SK-N-SH (cell line): ENCODE measurements at regions not wholly inside any gene's neighbourhood (a gene's known extent, or its start where the extent isn't known, plus 50 kb on each side); places are given as distances from the start of the nearest gene placed in this dataset.
A peak's percentile ranks its signal among the peaks of the same experiment; 100 is the strongest.

ENCODE experiments used
- CTCF ChIA-PET: fragments of 300-600, 350-600 bp; formaldehyde crosslinking; extraction: SDS; loops from one replicate; lab custom pipeline; 2021; lab: Yijun Ruan, JAX
- POLR2A ChIA-PET: fragments of 350-600 bp; sonication (Branson Sonifier 250); formaldehyde crosslinking; extraction: SDS; loops from one replicate; lab custom pipeline; 2020; ENCODE audit warnings: antibody characterized with exemption, inconsistent platforms; lab: Yijun Ruan, JAX
- DNase-seq: peaks from one replicate; pipeline ENCODE4 v3.0.0; 2012
- H2AFZ ChIP-seq: fragments of 200-600 bp; sonication (generic); 2 replicates; pipeline ENCODE4 v1.8.1; 2016; ENCODE audit warnings: antibody characterized with exemption, mild to moderate bottlenecking, low read depth
- H3F3A ChIP-seq: fragments of 200-600 bp; sonication (generic); replicated peaks from 2 replicates; pipeline ENCODE3; 2016; ENCODE audit warnings: antibody characterized with exemption, mild to moderate bottlenecking; ENCODE audit not compliant: insufficient read depth
- H3K27ac ChIP-seq, 2 experiments: fragments of 200-500 bp in 1 of 2; fragments of 200-600 bp in 1 of 2; sonication (Bioruptor generic) in 1 of 2; sonication (generic), shearing (Covaris generic) in 1 of 2; 2 replicates each; pipeline versions ENCODE4 v1.5.1 to v1.6.1; 2014 to 2016; ENCODE audit warnings: low read depth in 2 of 2, inconsistent platforms in 1 of 2, low read length in 1 of 2, mild to moderate bottlenecking in 1 of 2, mixed read lengths in 1 of 2
- H3K27me3 ChIP-seq: fragments of 200-600 bp; sonication (generic), shearing (Covaris generic); 2 replicates; pipeline ENCODE4 v1.6.1; 2016; ENCODE audit warnings: mixed run types; ENCODE audit not compliant: insufficient read depth
- H3K36me3 ChIP-seq, 2 experiments: fragments of 200-500 bp in 1 of 2; fragments of 200-600 bp in 1 of 2; sonication (Bioruptor generic) in 1 of 2; sonication (generic) in 1 of 2; replicated peaks in 1 of 2; 2 replicates each; pipeline versions ENCODE3 to v1.5.1; 2014 to 2016; ENCODE audit warnings: low read length in 1 of 2, mild to moderate bottlenecking in 1 of 2; ENCODE audit not compliant: insufficient read depth in 2 of 2, control insufficient read depth in 1 of 2
- H3K4me1 ChIP-seq, 2 experiments: fragments of 200-500 bp in 1 of 2; fragments of 200-600 bp in 1 of 2; sonication (Bioruptor generic) in 1 of 2; sonication (generic), shearing (Covaris generic) in 1 of 2; 2 replicates each; pipeline versions ENCODE4 v1.5.1 to v1.6.1; 2014 to 2016; ENCODE audit warnings: low read depth in 1 of 2, low read length in 1 of 2, mixed run types in 1 of 2; ENCODE audit not compliant: insufficient read depth in 2 of 2, control insufficient read depth in 1 of 2
- H3K4me2 ChIP-seq: fragments of 200-600 bp; sonication (generic), shearing (Covaris generic); 2 replicates; pipeline ENCODE4 v1.6.1; 2017; ENCODE audit warnings: mixed run types
- H3K4me3 ChIP-seq, 2 experiments: fragments of 200-500 bp in 1 of 2; fragments of 200-600 bp in 1 of 2; sonication (Bioruptor generic) in 1 of 2; sonication (generic), shearing (Covaris generic) in 1 of 2; 2 replicates each; pipeline versions ENCODE4 v1.5.1 to v1.8.1; 2014 to 2016; ENCODE audit warnings: low read depth in 2 of 2, inconsistent platforms in 1 of 2, low read length in 1 of 2, mild to moderate bottlenecking in 1 of 2, mixed read lengths in 1 of 2, moderate library complexity in 1 of 2
- H3K79me2 ChIP-seq: fragments of 200-600 bp; sonication (generic); 2 replicates; pipeline ENCODE4 v1.8.1; 2017; ENCODE audit warnings: mild to moderate bottlenecking; ENCODE audit not compliant: insufficient read depth
- H3K9ac ChIP-seq: fragments of 200-600 bp; sonication (generic); 2 replicates; pipeline ENCODE4 v1.6.1; 2017; ENCODE audit warnings: mixed run types
- H3K9me2 ChIP-seq: fragments of 200-600 bp; sonication (generic); 2 replicates; pipeline ENCODE4 v1.6.1; 2017; ENCODE audit warnings: mixed run types
- H3K9me3 ChIP-seq: fragments of 200-600 bp; sonication (generic); 2 replicates; pipeline ENCODE4 v1.6.1; 2017; ENCODE audit warnings: mixed run types, mild to moderate bottlenecking, moderate library complexity
- H4K20me1 ChIP-seq: fragments of 200-600 bp; sonication (generic); 2 replicates; pipeline ENCODE4 v1.6.1; 2017; ENCODE audit warnings: mild to moderate bottlenecking, mixed run types; ENCODE audit not compliant: insufficient read depth
- EP300 ChIP-seq, 2 experiments: IDR thresholded peaks; 2 replicates each; pipeline versions ENCODE4 v1.4.0 to v1.6.1; 2012; ENCODE audit warnings: borderline replicate concordance in 1 of 2, low read depth in 1 of 2, low read length in 1 of 2
- EZH2phosphoT487 ChIP-seq: fragments of 200-600 bp; sonication (generic); IDR thresholded peaks from 2 replicates; pipeline ENCODE4 v1.6.1; 2017; ENCODE audit warnings: low read depth, mixed run types, mild to moderate bottlenecking, antibody characterized with exemption, moderate library complexity, borderline replicate concordance
- FOSL2 ChIP-seq: IDR thresholded peaks from 2 replicates; pipeline ENCODE4 v1.4.0; 2012; ENCODE audit warnings: low read depth, mild to moderate bottlenecking, moderate library complexity, borderline replicate concordance
- GATA2 ChIP-seq: sonication (generic); formaldehyde crosslinking; IDR thresholded peaks from 2 replicates; pipeline ENCODE4 v1.5.0; 2020; ENCODE audit warnings: mild to moderate bottlenecking, missing genetic modification reagents
- JUND ChIP-seq: IDR thresholded peaks from 2 replicates; pipeline ENCODE4 v1.4.0; 2012
- MEF2A ChIP-seq: IDR thresholded peaks from 2 replicates; pipeline ENCODE4 v1.4.0; 2012; ENCODE audit warnings: low read depth, borderline replicate concordance
- NFIC ChIP-seq: IDR thresholded peaks from 2 replicates; pipeline ENCODE4 v1.4.0; 2012; ENCODE audit warnings: borderline replicate concordance
- NRF1 ChIP-seq: IDR thresholded peaks from 2 replicates; pipeline ENCODE4 v1.6.1; 2012; ENCODE audit warnings: low read depth, mild to moderate bottlenecking, low read length
- POLR2AphosphoS5 ChIP-seq: IDR thresholded peaks from 2 replicates; pipeline ENCODE4 v1.6.1; 2012; ENCODE audit warnings: low read depth, low read length
- RAD21 ChIP-seq: IDR thresholded peaks from 2 replicates; pipeline ENCODE4 v1.6.1; 2012; ENCODE audit warnings: mild to moderate bottlenecking, low read length
- RCOR1 ChIP-seq: fragments of 150-350 bp; IDR thresholded peaks from 2 replicates; pipeline ENCODE4 v1.6.1; 2017; ENCODE audit warnings: antibody characterized with exemption, low read length
- RFX5 ChIP-seq: IDR thresholded peaks from 2 replicates; pipeline ENCODE4 v1.6.1; 2012; ENCODE audit warnings: mild to moderate bottlenecking, improper control_type of control experiment, low read length
- SMC3 ChIP-seq: IDR thresholded peaks from 2 replicates; pipeline ENCODE4 v1.6.1; 2012; ENCODE audit warnings: low read depth, low read length, improper control_type of control experiment
- TCF12 ChIP-seq: IDR thresholded peaks from 2 replicates; pipeline ENCODE4 v1.4.0; 2012
- TEAD4 ChIP-seq: IDR thresholded peaks from 2 replicates; pipeline ENCODE4 v1.4.0; 2012; ENCODE audit warnings: mild to moderate bottlenecking, borderline replicate concordance; ENCODE audit not compliant: insufficient read depth
- YY1 ChIP-seq: IDR thresholded peaks from 2 replicates; pipeline ENCODE4 v1.4.0; 2012; ENCODE audit warnings: low read depth, mild to moderate bottlenecking
- WGBS: methylation state at CpG from one replicate; pipeline ENCODE4 v1.1.6; 2017; ENCODE audit warnings: low lambda C conversion rate; 5-methylcytosine and 5-hydroxymethylcytosine counted together
- TF ChIP-seq, protein P1 (sequence below): fragments of 200-600 bp; sonication (generic); IDR thresholded peaks from 2 replicates; pipeline ENCODE4 v1.6.1; 2017; ENCODE audit warnings: antibody characterized with exemption, mild to moderate bottlenecking, moderate library complexity
- TF ChIP-seq, protein P2 (sequence below): IDR thresholded peaks from 2 replicates; pipeline ENCODE4; 2012
- TF ChIP-seq, protein P3 (sequence below): IDR thresholded peaks from 2 replicates; pipeline ENCODE4 v1.4.0; 2012; ENCODE audit warnings: low read depth, borderline replicate concordance

DNA sequence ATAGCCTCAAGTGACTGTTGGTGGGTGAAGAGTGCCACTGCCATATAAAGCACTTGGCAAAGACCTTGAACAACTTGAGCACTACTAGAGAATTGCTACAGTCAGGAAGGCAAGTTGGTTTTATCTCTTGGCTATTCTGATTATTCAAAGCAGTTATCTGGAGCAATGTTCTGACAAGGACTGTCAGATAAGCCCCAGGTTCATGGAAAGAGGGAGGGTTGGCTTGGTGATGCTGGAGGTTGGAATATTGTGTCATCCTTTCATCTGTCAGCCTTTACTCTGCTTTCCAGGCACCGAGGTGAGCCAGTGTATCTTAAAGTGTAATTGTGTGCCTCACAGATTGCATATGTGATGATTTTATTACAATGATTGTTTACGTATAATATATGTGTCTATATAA is 548.4 kb upstream of the ZNF608 start:
- no peaks in the 10 kb centered on the region for H3K9me2 ChIP-seq
- WGBS = 82% methylated on average over 2 of the region's 2 CpGs
- no peak overlapping the region for H3K4me2 ChIP-seq
- H3K9ac ChIP-seq = no peak overlapping the region
- H3K36me3 ChIP-seq = no peaks in the 10 kb centered on the region
- no peaks in the 10 kb centered on the region for H3K79me2 ChIP-seq
- peaks cover 4% of the 10 kb centered on the region for H3F3A ChIP-seq
- H3K27me3 ChIP-seq = no peaks in the 10 kb centered on the region
- no peaks in the 10 kb centered on the region for H4K20me1 ChIP-seq
- ChIA-PET CTCF (interaction anchor here (1.2 kb wide), 1 partner anchor 40 kb away, joined by 3 read pairs; no protein-coding TSS in a partner anchor), POLR2A (no interaction called here)
- no peak for DNase-seq
- H3K4me3 ChIP-seq = no peak overlapping the region
- TF ChIP-seq POLR2AphosphoS5 (no peak), RAD21 (no peak), NRF1 (no peak), MEF2A (no peak), EZH2phosphoT487 (no peak), GATA2 (no peak), FOSL2 (no peak), RFX5 (no peak), YY1 (no peak), JUND (no peak), TCF12 (no peak), TEAD4 (no peak), RCOR1 (no peak), SMC3 (no peak)
- TF ChIP-seq, protein P1, sequence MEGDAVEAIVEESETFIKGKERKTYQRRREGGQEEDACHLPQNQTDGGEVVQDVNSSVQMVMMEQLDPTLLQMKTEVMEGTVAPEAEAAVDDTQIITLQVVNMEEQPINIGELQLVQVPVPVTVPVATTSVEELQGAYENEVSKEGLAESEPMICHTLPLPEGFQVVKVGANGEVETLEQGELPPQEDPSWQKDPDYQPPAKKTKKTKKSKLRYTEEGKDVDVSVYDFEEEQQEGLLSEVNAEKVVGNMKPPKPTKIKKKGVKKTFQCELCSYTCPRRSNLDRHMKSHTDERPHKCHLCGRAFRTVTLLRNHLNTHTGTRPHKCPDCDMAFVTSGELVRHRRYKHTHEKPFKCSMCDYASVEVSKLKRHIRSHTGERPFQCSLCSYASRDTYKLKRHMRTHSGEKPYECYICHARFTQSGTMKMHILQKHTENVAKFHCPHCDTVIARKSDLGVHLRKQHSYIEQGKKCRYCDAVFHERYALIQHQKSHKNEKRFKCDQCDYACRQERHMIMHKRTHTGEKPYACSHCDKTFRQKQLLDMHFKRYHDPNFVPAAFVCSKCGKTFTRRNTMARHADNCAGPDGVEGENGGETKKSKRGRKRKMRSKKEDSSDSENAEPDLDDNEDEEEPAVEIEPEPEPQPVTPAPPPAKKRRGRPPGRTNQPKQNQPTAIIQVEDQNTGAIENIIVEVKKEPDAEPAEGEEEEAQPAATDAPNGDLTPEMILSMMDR = no peak
- TF ChIP-seq, protein P2, sequence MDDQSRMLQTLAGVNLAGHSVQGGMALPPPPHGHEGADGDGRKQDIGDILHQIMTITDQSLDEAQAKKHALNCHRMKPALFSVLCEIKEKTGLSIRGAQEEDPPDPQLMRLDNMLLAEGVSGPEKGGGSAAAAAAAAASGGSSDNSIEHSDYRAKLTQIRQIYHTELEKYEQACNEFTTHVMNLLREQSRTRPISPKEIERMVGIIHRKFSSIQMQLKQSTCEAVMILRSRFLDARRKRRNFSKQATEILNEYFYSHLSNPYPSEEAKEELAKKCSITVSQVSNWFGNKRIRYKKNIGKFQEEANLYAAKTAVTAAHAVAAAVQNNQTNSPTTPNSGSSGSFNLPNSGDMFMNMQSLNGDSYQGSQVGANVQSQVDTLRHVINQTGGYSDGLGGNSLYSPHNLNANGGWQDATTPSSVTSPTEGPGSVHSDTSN = no peak
- TF ChIP-seq, protein P3, sequence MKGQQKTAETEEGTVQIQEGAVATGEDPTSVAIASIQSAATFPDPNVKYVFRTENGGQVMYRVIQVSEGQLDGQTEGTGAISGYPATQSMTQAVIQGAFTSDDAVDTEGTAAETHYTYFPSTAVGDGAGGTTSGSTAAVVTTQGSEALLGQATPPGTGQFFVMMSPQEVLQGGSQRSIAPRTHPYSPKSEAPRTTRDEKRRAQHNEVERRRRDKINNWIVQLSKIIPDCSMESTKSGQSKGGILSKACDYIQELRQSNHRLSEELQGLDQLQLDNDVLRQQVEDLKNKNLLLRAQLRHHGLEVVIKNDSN = no peak
- H3K27ac ChIP-seq = no peak overlapping the region
- peaks cover 7 to 16% of the 10 kb centered on the region in 2 experiments; a peak in 3 of 4 replicates for H3K4me1 ChIP-seq
- no peaks in the 10 kb centered on the region for H3K9me3 ChIP-seq
- no peak overlapping the region for H2AFZ ChIP-seq

DNA sequence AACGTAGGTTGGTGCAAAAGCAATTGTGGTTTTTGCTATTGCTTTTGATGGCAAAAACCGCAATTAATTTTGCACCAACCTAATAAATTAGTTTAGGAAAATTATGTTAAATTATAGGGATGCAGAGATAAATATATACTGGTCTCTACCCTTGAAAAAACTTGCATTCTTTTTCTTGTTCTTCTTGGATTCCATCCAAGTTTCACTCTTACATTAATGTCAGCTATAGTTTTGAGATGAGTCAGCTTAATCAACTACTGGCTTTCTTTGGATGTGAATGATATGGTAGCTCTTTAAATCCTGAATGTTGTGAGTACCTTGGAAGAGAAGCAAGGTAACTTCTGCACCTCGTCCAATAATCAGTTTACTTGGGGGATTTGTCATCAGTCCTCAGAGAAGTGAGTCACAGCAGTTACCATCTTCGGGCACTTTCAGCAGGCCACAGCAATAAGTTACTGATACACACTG is 549.0 kb upstream of the ZNF608 start:
- H3K79me2 ChIP-seq = no peaks in the 10 kb centered on the region
- no peak overlapping the region for H3K27ac ChIP-seq
- H3K4me3 ChIP-seq = no peak overlapping the region
- H3F3A ChIP-seq = peaks cover 4% of the 10 kb centered on the region
- TF ChIP-seq NRF1 = no peak
- TF ChIP-seq, protein P2 = peak; percentile 43; the same call in 1 of the 2 replicates
- TF ChIP-seq FOSL2 = peak; percentile 46; the same call in 1 of the 2 replicates
- TF ChIP-seq TCF12 = peak; percentile 29; the same call in 1 of the 2 replicates
- TF ChIP-seq MEF2A = no peak
- TF ChIP-seq TEAD4 = 0 out of 2 replicates have a peak, but pooled peaks have one; percentile 18
- TF ChIP-seq EP300 (IDR thresholded peaks at IDR 0.05; ENCODE audit: borderline replicate concordance in 1 of 2, low read depth in 1 of 2, low read length in 1 of 2) = peak in 1 of 2 experiments; percentile 24; a peak in 1 of 4 replicates
- peak; percentile 83 for TF ChIP-seq NFIC
- peak; percentile 44; the same call in 1 of the 2 replicates for TF ChIP-seq JUND
- H3K9ac ChIP-seq = no peak overlapping the region
- CTCF ChIA-PET = no interaction called here
- H3K36me3 ChIP-seq = no peaks in the 10 kb centered on the region
- H2AFZ ChIP-seq = no peak overlapping the region
- no peak for DNase-seq
- peaks cover 7 to 16% of the 10 kb centered on the region in 2 experiments; a peak in 3 of 4 replicates for H3K4me1 ChIP-seq
- POLR2A ChIA-PET = no interaction called here
- H3K27me3 ChIP-seq = no peaks in the 10 kb centered on the region
- no peaks in the 10 kb centered on the region for H3K9me2 ChIP-seq
- 37% methylated on average over 4 of the region's 4 CpGs for WGBS
- no peaks in the 10 kb centered on the region for H3K9me3 ChIP-seq
- no peaks in the 10 kb centered on the region for H4K20me1 ChIP-seq
- peak overlapping the region; percentile 30; the same call in 1 of the 2 replicates for H3K4me2 ChIP-seq
